Stomach (tissue), 8 donors: ENCODE measurements at regions not wholly inside any gene's neighbourhood (a gene's known extent, or its start where the extent isn't known, plus 50 kb on each side); places are given as distances from the start of the nearest gene placed in this dataset.

Experiments
- DNase-seq, 2 donors: peaks; one replicate each; pipeline versions ENCODE4 v3.0.0 to v3.0.0-alpha.2; 2013 to 2019
- H3K27ac ChIP-seq, 5 donors: fragments of 200-600 bp in 4 of 5; sonication (generic) in 4 of 5; one replicate each; pipeline ENCODE4 v1.5.1; 2013 to 2019; ENCODE audit warnings: mild to moderate bottlenecking in 1 of 5, moderate library complexity in 1 of 5
- H3K27me3 ChIP-seq, 3 donors: fragments of 200-600 bp; sonication (generic); one replicate each; pipeline ENCODE4 v1.5.1; 2017 to 2019; ENCODE audit warnings: mixed run types in 1 of 3
- H3K36me3 ChIP-seq, 4 donors: fragments of 200-600 bp; sonication (generic); 1 replicate in 3 of 4; 2 replicates in 1 of 4; pipeline ENCODE4 v1.5.1; 2016 to 2019
- H3K4me1 ChIP-seq, 4 donors: fragments of 200-600 bp; sonication (generic); one replicate each; pipeline ENCODE4 v1.5.1; 2016 to 2019
- H3K4me3 ChIP-seq, 4 donors: fragments of 200-600 bp; sonication (generic) in 3 of 4; one replicate each; pipeline ENCODE4 v1.5.1; 2016 to 2019; ENCODE audit warnings: mild to moderate bottlenecking in 1 of 4
- H3K9me3 ChIP-seq, 4 donors: fragments of 200-600 bp; sonication (generic); one replicate each; pipeline ENCODE4 v1.5.1; 2016 to 2019
- CTCF ChIP-seq, 7 experiments: fragments of 450-650 bp in 4 of 7; fragments of 200-600 bp in 3 of 7; sonication (generic) in 3 of 7; IDR thresholded peaks; one replicate each; pipeline ENCODE4 v1.5.1; 2016 to 2019; ENCODE audit warnings: antibody characterized with exemption in 7 of 7, control low read depth in 2 of 7, mild to moderate bottlenecking in 1 of 7
- EP300 ChIP-seq: sonication (generic); formaldehyde crosslinking; IDR thresholded peaks from one replicate; pipeline ENCODE4 v1.6.1; 2017; ENCODE audit warnings: antibody characterized with exemption
- POLR2A ChIP-seq, 4 donors: fragments of 450-650 bp; IDR thresholded peaks; one replicate each; pipeline ENCODE4 v1.6.1; 2016; ENCODE audit warnings: antibody characterized with exemption in 4 of 4, control low read depth in 2 of 4, mild to moderate bottlenecking in 1 of 4, moderate library complexity in 1 of 4
- POLR2AphosphoS5 ChIP-seq, 3 donors: sonication (generic); formaldehyde crosslinking; IDR thresholded peaks; one replicate each; pipeline ENCODE4 v1.6.1; 2016; ENCODE audit warnings: antibody characterized with exemption in 3 of 3
- WGBS, 5 donors: extraction: QIAGEN DNeasy Blood & Tissue Kit in 3 of 5; methylation state at CpG; one replicate each; pipeline versions ENCODE4 v1.1.5 to v1.1.7; 2013 to 2018; 5-methylcytosine and 5-hydroxymethylcytosine counted together
- intact Hi-C: fragments of 100-400 bp; cut with DNase I; formaldehyde crosslinking; loops from one replicate; pipeline ENCODE4 v1.15.1; 2023; ENCODE audit warnings: low total_unique reads
- donor health status: healthy with polysubstance abuse.
- donor health status: Bipolar disorder and iron deficiency.
- donor health status: healthy.

DNA sequence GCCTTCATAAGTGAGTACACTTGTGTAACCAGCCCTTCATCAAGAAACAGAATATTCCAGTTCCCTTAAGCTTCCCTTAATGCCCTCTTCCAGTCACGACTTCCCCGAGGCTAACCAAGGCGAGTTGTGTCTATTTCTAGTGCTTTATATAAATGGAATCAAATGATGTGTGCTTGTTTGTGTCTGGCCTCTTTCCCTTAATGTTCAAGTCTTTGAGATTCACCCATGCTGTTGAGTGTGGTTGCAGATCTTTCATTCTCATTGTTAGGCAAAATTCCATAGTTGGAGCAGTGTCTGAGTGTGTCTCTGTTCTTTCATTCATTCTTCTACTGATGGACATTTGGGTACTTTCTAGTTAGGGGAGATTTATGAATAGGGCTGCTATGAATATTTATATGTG, 135.0 kb downstream of the CEBPB start:
- Histone ChIP-seq H3K36me3 (no peaks in the 10 kb centered on the region), H3K27me3 (no peaks in the 10 kb centered on the region), H3K4me1 (peaks cover 9 to 20% (median 16%) of the 10 kb centered on the region in 4 donors), H3K27ac (no peak overlapping the region), H3K4me3 (no peak overlapping the region), H3K9me3 (no peaks in the 10 kb centered on the region)
- intact Hi-C loops = no loop called here
- no peak for TF ChIP-seq POLR2A (IDR thresholded peaks at IDR 0.05)
- TF ChIP-seq POLR2AphosphoS5 (IDR thresholded peaks at IDR 0.05) = no peak
- no peak for TF ChIP-seq EP300
- TF ChIP-seq CTCF (IDR thresholded peaks at IDR 0.05) = no peak
- 62 to 85% (median 75%) methylated on average over 3 of the region's 3 CpGs for WGBS, 5 donors
- DNase-seq = no peak

DNA sequence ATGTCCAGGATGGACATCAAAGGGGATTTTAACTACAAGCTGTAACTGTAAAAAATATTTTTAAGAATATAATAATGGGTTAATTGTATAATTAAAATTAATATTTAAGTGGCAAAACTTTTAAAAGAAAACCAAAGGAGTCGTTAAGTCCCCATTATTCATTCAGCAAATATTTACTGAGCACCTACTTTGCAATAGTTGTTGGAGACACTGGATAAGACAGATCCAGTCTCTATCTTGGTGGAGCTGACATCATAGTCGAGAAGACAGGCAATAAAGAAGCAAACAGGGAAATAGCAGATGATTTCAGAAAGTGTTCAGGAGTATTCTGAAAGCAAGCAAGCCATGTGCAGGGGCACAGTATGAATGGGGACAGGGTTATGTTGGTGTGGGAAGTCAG, 137.0 kb downstream of the CEBPB start:
- peaks cover 3 to 23% (median 11%) of the 10 kb centered on the region in 4 donors for H3K4me1 ChIP-seq
- H3K9me3 ChIP-seq = no peaks in the 10 kb centered on the region
- no peaks in the 10 kb centered on the region for H3K27me3 ChIP-seq
- no peaks in the 10 kb centered on the region for H3K36me3 ChIP-seq
- H3K27ac ChIP-seq = no peak overlapping the region
- TF ChIP-seq CTCF (IDR thresholded peaks at IDR 0.05) = no peak
- no peak for TF ChIP-seq POLR2AphosphoS5 (IDR thresholded peaks at IDR 0.05)
- TF ChIP-seq EP300 = no peak
- TF ChIP-seq POLR2A (IDR thresholded peaks at IDR 0.05) = no peak
- DNase-seq = no peak
- H3K4me3 ChIP-seq = no peak overlapping the region
- intact Hi-C loops = no loop called here
- 38 to 61% (median 49%) methylated on average over 2 of the region's 2 CpGs for WGBS, 5 donors

DNA sequence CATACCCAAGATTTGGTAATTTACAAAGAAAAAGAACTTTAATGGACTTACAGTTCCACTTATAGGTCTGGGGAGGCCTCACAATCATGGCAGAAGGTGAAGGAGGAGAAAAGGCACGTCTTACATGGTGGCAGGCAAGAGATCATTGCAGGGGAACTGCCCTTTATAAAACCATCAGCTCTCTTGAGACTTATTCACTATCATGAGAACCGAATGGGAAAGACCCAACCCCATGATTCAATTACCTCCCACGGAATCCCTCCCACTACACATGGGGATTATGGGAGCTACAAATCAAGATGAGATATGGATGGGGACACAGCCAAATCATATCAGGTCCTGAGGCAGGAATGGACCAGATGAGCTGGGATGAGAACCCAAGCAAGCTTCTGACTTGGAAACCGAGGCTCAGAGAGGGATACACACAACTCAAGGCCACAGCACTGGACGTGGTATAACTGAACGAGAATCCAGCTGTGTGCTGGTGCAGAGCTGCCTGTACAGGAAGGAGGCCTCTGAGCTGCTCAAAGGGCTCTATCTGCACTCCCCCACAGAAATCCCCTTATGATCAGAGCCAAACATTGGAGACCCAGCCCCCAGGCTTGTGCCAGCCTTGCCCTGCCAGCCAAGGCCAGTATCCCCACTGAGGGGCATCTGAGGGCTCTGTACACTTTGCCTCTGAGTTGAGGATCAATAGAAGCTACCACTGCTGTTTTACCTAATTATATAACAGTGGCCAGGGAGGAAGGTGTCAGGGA, 137.8 kb downstream of the CEBPB start:
- intact Hi-C loops = no loop called here
- Histone ChIP-seq H3K27ac (no peak overlapping the region), H3K4me3 (no peak overlapping the region), H3K27me3 (no peaks in the 10 kb centered on the region), H3K4me1 (peaks cover 3 to 25% (median 11%) of the 10 kb centered on the region in 4 donors), H3K9me3 (no peaks in the 10 kb centered on the region), H3K36me3 (no peaks in the 10 kb centered on the region)
- no peak for TF ChIP-seq POLR2AphosphoS5 (IDR thresholded peaks at IDR 0.05)
- no peak for TF ChIP-seq POLR2A (IDR thresholded peaks at IDR 0.05)
- no peak for TF ChIP-seq EP300
- TF ChIP-seq CTCF (IDR thresholded peaks at IDR 0.05) = no peak
- 75 to 94% (median 87%) methylated on average over 4 to 6 of the region's 6 CpGs for WGBS, 5 donors
- DNase-seq = no peak

DNA sequence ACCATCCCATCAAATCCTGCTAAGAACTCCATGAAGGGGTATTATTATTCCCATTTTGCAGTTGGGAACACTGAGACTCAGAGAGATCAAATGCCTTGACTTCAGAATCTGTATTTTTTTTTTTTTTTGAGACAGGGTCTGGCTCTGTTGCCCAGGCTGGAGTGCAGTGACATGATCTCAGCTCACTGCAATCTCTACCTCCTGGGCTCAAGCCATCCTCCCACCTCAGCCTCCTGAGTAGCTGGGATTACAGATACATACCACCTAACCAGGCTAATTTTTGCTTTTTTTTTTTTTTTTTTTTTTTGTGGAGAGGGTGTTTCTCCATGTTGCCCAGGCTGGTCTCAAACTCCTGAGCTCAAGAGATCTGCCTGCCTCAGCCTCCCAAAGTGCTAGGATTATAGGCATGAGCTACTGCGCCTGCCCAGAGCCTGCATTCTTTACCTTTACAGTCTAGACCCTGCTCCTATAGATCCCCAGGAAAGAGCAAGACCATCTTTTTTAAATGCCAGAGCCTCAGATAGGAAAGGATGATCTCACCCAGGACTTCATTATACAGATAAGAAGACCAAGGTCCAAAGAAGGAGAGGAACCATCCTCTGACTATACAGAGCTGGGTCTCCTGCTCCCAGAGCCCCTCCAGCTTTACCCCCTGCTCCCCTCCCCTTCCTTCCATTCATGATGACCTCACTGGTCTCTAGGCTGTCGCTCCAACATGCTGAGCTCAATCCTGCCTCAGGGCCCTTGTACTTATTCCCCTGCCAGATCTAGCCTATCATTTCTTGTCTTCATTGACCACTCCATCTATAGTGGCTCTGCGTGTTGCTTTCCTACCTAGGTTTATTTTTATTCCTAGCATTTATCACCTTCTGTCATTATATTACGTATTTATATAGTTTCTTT, 138.6 kb downstream of the CEBPB start:
- Histone ChIP-seq H3K27me3 (no peaks in the 10 kb centered on the region), H3K27ac (no peak overlapping the region), H3K4me3 (no peak overlapping the region), H3K36me3 (no peaks in the 10 kb centered on the region), H3K9me3 (no peaks in the 10 kb centered on the region), H3K4me1 (peaks cover 3 to 25% (median 13%) of the 10 kb centered on the region in 4 donors)
- no peak for DNase-seq
- TF ChIP-seq POLR2A (IDR thresholded peaks at IDR 0.05) (no peak), CTCF (IDR thresholded peaks at IDR 0.05) (no peak), EP300 (no peak), POLR2AphosphoS5 (IDR thresholded peaks at IDR 0.05) (no peak)
- WGBS, 5 donors = 82 to 99% (median 92%) methylated on average over 4 of the region's 4 CpGs
- intact Hi-C loops = no loop called here
